NCI-H1930 (cell line): ENCODE measurements at regions not wholly inside any gene's neighbourhood (a gene's known extent, or its start where the extent isn't known, plus 50 kb on each side); places are given as distances from the start of the nearest gene placed in this dataset.
"Not testable (repeated sequence)": the region's sequence is repeated elsewhere in the genome, so short reads cannot be mapped to it uniquely, and the experiment has no call there.

ENCODE experiments used
- DNase-seq, 2 experiments: peaks; one replicate each; lab custom pipeline; 2025; lab: John Stamatoyannopoulos, UW

- no peak for DNase-seq
Observed at GRCh38 chr20:7171911-7172310, 404.4 kb downstream of the BMP2 start.

- DNase-seq: no peak
Observed at GRCh38 chr20:7174554-7174953, 407.1 kb downstream of the BMP2 start.

DNA sequence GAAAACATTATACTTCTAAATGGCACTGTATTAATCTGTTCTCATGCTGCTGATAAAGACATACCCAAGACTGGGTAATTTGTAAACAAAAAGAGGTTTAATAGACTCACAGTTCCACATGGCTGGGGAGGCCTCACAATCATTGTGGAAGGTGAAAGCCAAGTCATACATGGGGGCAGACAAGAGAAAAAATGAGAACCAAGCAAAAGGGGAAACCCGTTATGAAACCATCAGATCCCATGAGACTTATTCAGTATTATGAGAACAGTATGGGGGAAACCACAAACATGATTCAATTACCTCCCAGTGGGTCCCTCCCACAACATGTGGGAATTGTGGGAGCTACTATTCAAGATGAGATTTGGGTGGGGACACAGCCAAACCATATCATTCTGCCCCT is 408.3 kb downstream of the BMP2 start:
- DNase-seq: not testable (repeated sequence)

DNA sequence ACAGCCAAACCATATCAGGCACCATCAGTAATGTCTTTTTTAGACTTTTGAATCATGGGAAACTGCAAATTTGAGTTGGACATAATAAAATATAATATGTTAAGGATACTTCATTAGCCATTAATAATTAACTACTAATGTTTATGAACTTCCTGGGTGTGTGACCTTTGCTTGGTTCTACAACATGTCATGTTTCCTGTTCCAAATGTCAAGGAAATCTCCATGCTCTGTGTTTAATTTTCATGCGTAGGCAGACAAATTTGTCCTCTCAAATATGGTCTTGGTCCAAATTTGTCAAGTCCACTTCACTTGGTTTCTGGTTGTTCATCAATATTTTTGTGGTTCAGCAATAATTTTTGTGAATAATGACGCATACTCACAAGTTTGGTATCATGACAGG is 410.5 kb downstream of the BMP2 start:
- no peak for DNase-seq

DNA sequence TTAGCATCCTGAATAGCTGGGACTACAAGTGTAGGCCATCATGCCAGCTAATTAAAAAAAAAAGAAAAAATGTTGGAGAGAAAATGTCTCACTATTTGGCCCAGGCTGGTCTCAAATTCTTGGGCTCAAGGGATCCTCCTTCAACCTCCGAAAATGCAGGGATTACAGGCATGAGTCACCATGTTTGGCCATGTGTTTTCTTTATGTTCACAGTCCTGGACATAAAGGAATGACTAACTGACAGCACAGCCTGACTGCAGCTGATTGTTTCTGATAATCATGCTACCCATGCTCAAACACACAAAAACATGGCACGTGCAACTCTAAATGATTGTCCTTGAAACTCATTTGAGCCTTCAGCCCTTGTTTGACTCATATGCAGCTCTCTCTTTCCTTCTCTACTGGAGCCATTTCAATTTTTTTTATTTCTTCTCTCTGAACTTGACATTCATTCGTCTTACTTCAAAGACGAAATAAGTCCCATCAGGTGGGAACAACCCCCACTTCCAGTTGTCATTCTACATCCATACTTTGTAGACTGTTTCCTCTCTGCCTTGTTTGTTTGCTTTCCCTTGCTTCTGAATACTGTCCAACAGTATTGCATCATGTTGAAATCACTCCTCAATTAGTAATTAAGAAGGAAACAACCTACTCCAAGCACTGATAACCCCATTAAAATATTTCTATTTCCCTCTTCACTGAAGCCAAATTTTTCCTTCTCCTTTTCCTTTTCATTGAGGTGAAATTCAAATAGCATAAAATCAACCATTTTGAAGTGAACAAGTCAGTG is 413.0 kb downstream of the BMP2 start:
- no peak for DNase-seq

- no peak for DNase-seq
Observed at GRCh38 chr20:7189231-7189630, 421.7 kb downstream of the BMP2 start.

- DNase-seq: no peak
Observed at GRCh38 chr20:7193681-7194080, 426.2 kb downstream of the BMP2 start.

- DNase-seq: no peak
Observed at GRCh38 chr20:7195704-7196103, 428.2 kb downstream of the BMP2 start.

DNA sequence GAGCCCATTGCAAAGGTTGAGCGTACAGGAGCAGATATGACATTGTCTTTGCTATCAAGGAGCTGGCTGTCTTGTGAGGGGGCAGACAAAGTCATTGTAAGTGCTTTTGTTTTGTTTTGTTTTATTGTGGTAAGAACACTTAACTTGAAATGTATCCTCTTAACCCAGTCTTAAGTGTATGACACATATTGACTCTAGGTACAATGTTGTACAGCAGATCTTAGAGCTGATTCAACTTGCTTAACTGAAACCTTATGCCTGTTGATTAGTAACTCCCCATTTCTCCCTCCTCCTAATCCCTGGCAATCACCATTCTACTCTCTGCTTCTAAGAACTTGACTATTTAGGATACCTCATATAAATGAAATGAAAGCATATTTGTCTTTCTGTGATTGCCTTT is 429.0 kb downstream of the BMP2 start:
- DNase-seq: no peak

DNA sequence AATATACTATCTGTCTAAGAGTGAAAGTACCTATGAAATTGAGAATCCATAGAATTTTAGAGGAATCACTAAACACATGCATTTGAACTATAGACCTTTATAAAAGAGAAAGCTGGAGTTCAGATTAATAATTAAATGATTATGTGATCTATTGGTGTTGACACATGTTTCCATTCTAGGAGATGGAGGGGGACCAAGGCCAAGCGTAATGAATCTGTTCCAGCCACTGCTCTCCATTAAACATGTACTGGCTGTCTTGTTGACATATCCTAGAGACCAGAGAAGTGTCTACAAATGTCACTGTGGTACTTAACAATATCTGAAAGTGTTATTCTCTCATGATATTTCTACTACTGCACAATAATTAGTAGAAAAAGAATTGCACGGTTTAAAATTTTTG is 432.4 kb downstream of the BMP2 start:
- DNase-seq: no peak

GRCh38 chr20:7207186-7207798 is 439.8 kb downstream of the BMP2 start:
- no peak for DNase-seq

GRCh38 chr20:7210910-7211309 is 443.4 kb downstream of the BMP2 start:
- no peak for DNase-seq

GRCh38 chr20:7214081-7214740 is 446.7 kb downstream of the BMP2 start:
- no peak for DNase-seq

DNA sequence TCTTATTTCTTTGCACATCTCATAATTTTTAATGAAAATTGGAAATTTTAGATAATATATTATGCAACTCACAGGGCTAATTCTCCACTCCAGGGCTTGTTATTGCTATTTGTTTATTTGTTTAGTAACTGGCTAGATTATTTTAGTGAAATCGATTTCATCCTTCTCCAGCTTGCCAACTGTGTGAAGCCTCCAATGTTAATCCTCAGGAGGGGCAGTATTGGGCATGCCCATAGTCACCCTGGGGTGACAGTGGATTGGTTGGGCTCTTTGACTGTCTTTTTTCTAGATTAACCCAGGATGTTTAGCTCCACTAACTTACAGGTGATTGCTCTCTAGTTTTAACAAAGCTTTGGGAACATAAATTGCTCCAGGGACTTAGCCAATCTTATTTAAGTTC is 450.1 kb downstream of the BMP2 start:
- DNase-seq: no peak

DNA sequence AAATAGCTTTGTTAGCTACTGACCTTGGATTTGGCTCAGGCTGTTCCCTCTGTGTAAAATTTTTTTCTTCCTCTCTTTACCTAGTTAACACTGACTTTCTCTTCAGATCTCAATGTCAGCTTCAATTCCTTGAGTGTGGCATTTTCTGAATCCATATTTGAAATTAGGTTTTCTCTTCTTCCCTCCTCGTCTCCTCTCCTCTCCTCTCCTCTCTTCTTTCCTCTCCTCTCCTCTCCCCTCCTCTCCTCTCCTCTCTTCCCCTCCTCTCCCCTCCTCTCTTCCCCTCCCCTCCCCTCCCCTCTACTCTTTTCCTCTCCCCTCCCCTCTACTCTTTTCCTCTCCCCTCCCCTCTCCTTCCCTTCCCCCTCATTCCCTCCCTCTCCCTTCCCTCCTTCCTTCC is 453.3 kb downstream of the BMP2 start:
- DNase-seq: no peak

DNA sequence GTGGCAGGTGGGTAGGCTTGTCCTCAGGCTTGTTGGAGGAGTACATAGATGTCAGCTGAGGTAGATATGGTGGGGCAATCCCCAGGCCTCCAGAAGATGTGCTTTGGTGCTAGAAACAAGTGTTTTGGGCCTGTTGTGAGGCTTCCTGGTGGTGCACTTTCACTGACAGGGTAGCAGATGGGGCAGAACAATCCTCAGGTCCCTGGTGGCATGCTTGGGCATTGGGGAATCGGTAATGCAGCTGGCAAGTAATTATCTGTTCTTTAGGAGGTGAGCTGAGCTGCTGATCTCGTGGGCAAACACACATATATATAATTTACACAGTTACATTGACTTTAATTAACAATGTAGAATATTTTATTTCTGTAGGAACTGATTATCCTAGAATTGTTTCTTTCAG is 458.7 kb downstream of the BMP2 start:
- no peak for DNase-seq

DNA sequence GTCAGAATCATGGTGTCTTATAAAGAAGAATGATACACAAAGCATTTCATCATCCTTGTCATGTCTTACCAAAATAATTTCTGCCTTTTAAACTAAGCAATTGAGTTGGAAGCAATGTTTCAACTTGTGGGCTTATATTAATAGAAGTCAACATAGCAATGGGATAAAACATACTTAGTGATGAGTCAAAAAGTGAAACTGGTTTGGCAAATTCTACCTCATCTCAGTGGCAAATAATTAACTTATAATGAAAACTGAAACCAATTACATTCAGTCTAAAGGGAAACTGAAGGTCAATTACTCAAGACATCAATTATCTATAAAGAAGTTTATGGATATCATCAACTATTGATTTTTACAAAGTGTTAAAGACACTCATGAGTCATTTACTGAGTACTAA is 463.8 kb downstream of the BMP2 start:
- no peak for DNase-seq

GRCh38 chr20:7232796-7233195 is 465.3 kb downstream of the BMP2 start:
- DNase-seq: no peak

DNA sequence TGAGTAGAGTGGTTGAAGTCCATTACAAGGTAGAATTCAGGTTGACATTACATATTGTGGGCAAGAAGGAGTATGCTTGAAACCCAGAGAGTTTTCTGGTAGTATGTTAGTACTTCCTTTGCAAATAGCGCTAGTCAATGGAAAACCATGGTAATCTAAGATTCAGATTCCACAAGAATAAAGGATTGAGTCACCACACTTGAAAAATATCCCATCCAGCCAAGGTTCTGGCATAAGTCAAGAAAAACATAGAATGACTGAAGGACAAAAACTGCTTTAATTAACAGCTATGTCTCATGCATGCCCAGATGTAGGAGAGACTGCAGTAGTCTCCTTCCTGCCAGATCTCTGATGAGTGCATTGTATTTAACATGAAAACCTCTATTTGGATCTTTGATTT is 469.8 kb downstream of the BMP2 start:
- DNase-seq: no peak

GRCh38 chr20:7240490-7240889 is 473.0 kb downstream of the BMP2 start:
- DNase-seq: no peak

GRCh38 chr20:7248281-7249201 is 481.1 kb downstream of the BMP2 start:
- DNase-seq: no peak

DNA sequence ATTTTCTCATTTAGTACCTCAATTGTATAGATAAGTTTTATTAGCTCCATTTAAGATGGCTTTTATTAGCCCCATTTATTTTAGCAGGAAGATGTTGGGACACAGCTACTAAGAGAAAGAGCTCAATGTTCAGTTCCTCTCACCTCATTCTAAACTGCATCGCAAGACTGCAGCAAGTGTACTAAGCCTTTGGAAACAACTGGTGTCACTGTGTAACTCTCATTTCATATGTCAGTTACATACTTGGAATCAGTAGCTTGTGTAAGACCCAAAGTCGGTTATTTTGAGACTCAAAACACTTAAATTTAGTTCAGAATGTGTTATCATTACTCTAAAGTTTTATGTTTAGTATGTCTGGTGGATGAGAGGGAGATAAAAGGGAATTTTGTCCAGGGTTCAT is 482.9 kb downstream of the BMP2 start:
- no peak for DNase-seq
